Activated T-cell treated with anti-CD3 and anti-CD28 coated beads, Interleukin-2, amount 50 U/mL, for 48 hours (primary cell): ENCODE measurements at regions not wholly inside any gene's neighbourhood (a gene's known extent, or its start where the extent isn't known, plus 50 kb on each side); places are given as distances from the start of the nearest gene placed in this dataset.
"Not testable (repeated sequence)": the region's sequence is repeated elsewhere in the genome, so short reads cannot be mapped to it uniquely, and the experiment has no call there.

Experiments
- DNase-seq, 2 experiments: peaks; one replicate each; pipeline ENCODE4 v3.0.0-alpha.2; 2020

DNA sequence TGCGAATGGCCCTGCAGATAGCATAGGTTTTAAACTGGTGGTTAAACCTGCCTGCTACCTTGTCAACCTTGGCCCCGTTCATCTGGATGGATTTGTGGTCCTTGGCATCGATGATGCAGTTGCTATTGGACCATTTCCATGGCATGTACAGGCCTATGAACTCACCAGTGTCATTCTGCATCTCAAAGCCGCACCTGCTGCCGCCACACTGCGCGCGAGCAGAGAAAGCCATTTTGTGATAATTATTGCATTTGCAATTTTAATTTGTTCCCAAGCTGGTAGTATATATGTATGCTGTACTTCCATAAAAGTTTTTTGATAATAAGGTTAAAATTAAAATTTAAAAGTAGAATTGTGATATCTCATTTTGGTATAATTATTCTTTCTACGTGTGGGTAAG is 94.8 kb upstream of the UXS1 start:
- no peak for DNase-seq

- DNase-seq, result no peak
Observed at GRCh38 chr2:106285237-106285829, 91.2 kb upstream of the UXS1 start.

- DNase-seq, result no peak
Observed at GRCh38 chr2:106284691-106285202, 90.6 kb upstream of the UXS1 start.

DNA sequence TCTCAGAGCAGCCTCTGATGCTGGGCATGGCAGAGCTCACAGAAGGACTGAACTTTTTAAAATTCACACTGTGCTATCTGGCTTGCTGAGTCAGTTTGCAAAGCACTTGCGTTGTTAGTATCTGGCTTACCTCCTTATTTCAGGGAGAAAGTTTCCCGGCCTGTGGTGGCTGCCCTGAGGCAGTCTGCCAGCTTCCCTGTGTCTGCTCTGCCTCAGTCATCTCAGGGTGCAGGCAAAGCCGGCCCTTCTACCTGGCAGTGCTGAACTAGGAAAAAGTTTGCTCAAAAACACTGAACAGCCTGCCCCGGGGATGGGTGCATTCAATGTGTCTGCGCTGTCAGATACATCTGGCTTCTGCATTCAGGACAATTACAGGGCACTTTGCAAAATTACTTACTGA is 90.2 kb upstream of the UXS1 start:
- no peak for DNase-seq

GRCh38 chr2:106283228-106284152 is 89.4 kb upstream of the UXS1 start:
- not testable (repeated sequence) for DNase-seq

- no peak for DNase-seq
Observed at GRCh38 chr2:106282462-106283170, 88.5 kb upstream of the UXS1 start.

- DNase-seq, result not testable (repeated sequence)
Observed at GRCh38 chr2:106281907-106282430, 87.9 kb upstream of the UXS1 start.

DNA sequence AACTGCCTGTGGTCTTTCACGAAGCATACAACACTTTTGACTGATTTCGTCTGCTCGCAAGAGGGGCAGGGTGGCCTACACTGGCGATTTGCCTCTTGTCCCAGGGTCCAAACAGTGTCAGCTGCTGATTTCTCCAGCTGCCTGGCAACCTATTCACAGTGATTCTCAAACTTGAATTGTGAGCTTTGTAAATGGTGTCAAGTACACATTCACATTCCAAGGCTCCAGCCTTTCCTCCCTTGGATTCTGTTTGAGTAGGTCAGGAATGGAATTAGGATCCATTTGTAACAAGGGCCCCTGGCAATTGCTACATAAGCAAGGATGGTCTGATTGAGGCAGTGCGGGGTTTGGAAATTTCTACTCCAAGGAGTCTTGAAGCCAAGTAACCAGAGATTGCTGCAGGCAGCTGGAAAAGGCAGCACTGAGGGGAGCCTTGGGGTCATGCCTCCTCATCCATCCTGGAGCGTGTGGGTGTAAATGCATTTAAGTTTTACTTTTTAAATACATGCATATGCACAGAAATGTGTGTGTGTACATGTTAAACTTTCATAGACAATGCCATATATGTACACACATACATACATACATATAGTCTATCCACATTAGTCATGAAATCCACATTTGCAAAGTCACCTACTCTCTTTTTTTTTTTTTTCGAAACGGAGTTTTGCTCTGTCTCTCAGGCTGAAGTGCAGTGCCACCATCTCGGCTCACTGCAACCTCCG is 86.8 kb upstream of the UXS1 start:
- no peak for DNase-seq

DNA sequence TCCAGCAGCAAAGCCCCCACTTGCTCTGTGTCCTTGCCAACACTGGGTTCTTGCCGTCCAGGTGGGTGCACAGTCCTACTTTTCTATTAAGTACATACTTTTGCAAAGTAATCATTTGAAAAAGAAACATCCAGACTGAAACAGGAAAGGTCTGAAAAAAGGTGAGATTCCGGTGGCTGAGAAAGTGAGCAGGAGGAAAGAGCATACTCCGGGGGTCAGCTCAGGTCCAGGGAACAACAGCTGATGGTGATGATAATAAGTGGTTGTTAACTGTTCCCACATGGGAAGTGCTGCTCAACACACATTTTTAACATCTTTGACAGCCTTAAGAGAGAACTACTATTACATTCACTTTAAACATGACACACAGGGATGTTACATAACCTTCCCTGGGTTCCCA is 86.1 kb upstream of the UXS1 start:
- DNase-seq, result no peak

DNA sequence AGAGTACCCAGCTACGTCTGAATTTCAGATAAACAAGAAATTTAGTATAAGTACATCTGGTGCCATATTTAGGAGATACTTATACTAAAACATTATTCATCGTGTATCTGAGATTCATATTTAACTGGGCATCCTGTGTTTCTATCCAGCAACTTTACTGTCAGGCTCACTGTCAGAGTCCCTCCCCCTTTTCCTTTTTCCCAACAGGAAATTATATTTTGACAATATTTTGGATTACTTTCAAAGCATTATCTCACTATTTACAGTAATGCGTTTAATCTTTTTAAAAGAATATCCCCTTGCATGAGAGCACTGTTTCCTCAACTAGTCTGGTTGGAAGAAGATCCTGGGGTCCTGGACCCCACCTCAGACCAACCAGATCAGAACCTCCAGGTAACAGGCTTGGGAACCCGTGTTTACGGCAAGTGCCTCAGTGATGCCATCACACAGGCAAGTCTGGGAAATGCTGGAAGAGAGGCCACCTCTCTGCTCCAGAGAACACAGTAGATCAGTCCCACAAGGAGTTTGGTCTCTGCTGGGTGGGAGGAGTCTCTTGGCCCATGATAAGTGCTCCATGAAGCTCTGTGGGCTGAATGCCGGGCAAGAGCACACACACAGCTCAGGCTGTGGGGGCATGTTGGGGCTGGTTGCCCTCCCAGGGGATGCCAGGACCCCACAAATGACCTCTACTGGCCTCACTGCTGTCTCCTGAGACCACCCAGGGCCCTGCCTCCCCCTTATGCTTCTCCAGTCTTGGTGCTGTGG is 84.2 kb upstream of the UXS1 start:
- no peak for DNase-seq

DNA sequence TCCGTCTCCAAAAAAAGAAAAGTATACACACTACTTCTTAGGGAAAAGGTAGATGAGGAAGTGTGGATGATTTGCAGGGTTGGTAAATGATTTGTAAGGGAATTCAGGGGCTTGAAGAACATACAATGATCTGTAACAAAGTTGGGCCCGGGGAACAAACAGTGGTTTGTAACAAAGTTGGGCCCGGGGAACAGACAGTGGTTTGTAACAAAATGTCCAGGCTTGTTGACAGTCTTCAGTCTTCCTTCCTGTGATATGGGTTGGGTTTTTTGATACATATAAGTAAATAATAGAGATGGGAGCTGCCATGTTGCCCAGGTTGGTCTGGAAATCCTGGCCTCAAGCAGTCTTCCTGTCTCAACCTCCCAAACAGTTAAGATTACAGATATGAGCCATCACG is 83.3 kb upstream of the UXS1 start:
- DNase-seq, result no peak

DNA sequence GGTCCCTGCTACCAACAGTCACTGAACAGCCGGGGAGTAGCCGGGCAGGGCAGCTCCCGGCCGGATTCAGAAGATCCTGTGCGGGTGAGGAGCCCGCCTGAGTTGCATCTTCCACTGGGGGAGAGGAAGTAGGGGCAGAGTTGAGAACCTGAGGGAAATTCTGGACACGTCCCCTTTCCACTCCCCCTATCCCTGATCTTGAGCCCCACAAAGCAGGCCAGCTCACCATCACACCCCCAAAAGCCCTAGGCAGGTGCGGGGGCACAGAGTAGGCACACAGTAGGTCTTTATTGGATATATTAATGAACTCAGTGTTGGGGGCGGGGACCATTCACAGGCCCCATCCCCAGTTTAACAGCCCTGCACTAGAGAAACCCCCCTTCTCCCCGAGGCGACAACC is 81.9 kb upstream of the UXS1 start:
- DNase-seq, result no peak

DNA sequence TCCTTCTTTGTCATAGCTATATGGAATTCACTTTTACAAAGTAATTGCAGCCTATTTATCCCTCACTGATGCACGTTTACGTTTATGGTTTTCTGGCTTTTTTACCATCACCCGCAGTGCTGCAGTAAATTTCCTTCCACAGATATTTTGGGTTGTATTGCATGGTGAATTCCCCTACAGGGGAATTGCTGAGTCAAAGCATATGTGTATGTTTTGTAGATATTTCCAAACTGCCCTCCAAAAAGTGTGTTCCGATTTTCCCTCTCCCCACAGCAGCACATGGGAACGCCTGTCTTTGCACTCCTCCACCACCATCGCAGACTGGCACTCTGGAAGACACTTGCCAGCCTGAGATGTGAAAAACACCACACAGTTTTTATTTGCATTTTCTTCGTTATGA is 80.6 kb upstream of the UXS1 start:
- DNase-seq, result no peak

- DNase-seq, result no peak
Observed at GRCh38 chr2:106272216-106272807, 78.2 kb upstream of the UXS1 start.

- DNase-seq, result no peak
Observed at GRCh38 chr2:106270471-106270891, 76.4 kb upstream of the UXS1 start.

GRCh38 chr2:106269591-106270291 is 75.6 kb upstream of the UXS1 start:
- DNase-seq, result peak; percentile 67 to 72

- no peak for DNase-seq
Observed at GRCh38 chr2:106267997-106268396, 73.9 kb upstream of the UXS1 start.

GRCh38 chr2:106261871-106262321 is 67.8 kb upstream of the UXS1 start:
- no peak for DNase-seq

GRCh38 chr2:106258859-106259258 is 64.8 kb upstream of the UXS1 start:
- DNase-seq, result not testable (repeated sequence)

DNA sequence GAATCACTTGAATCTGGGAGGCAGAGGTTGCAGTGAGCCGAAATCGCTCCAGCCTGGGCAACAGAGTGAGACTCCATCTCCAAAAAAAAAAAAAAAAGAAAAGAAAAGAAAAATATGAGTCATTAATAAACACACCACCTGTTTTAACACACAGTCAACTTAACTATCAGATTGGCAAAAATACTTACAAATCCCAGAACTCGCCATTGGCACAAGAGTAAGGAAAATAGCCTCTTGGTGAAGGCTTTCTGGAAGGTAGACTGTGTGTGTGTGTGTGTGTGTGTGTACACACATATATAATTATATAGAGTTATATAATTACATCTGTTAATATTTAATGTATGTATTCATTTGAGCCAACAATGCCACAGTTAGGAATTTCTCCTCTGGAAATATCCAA is 63.7 kb upstream of the UXS1 start:
- DNase-seq, result no peak

GRCh38 chr2:106257135-106257534 is 63.0 kb upstream of the UXS1 start:
- DNase-seq, result no peak
